Upper lobe of left lung (tissue), 6 donors: ENCODE measurements at regions not wholly inside any gene's neighbourhood (a gene's known extent, or its start where the extent isn't known, plus 50 kb on each side); places are given as distances from the start of the nearest gene placed in this dataset.

ENCODE experiments used
- ATAC-seq, 2 donors: fragments of 200-7000 bp; cut with Tn5 transposase; one replicate each; pipeline ENCODE4 v1.9.1; 2022; ENCODE audit warnings: mild to moderate bottlenecking in 2 of 2, moderate library complexity in 2 of 2; ENCODE audit not compliant: low FRiP score in 2 of 2
- DNase-seq, 2 donors: peaks; one replicate each; pipeline ENCODE4 v3.0.0-alpha.2; 2019 to 2020
- H3K27ac ChIP-seq, 4 donors: fragments of 200-600 bp; sonication (generic); one replicate each; pipeline ENCODE4 v1.5.1; 2016 to 2019
- H3K27me3 ChIP-seq, 4 donors: fragments of 200-600 bp; sonication (generic); one replicate each; pipeline ENCODE4 v1.5.1; 2017 to 2019
- H3K36me3 ChIP-seq, 4 donors: fragments of 200-600 bp; sonication (generic); one replicate each; pipeline ENCODE4 v1.5.1; 2016 to 2019
- H3K4me1 ChIP-seq, 4 donors: fragments of 200-600 bp; sonication (generic); one replicate each; pipeline ENCODE4 v1.5.1; 2018 to 2019
- H3K4me3 ChIP-seq, 4 donors: fragments of 200-600 bp; sonication (generic); one replicate each; pipeline ENCODE4 v1.5.1; 2017 to 2019; ENCODE audit warnings: mild to moderate bottlenecking in 2 of 4, moderate library complexity in 1 of 4
- H3K9me3 ChIP-seq, 4 donors: fragments of 200-600 bp; sonication (generic); one replicate each; pipeline ENCODE4 v1.5.1; 2018 to 2019
- EP300 ChIP-seq, 4 donors: sonication (generic); formaldehyde crosslinking; IDR thresholded peaks; one replicate each; pipeline ENCODE4 v1.5.1; 2017; ENCODE audit warnings: antibody characterized with exemption in 4 of 4, control low read depth in 2 of 4
- POLR2A ChIP-seq, 4 donors: fragments of 450-650 bp; IDR thresholded peaks; one replicate each; pipeline ENCODE4 v1.5.1; 2016 to 2017; ENCODE audit warnings: antibody characterized with exemption in 4 of 4, mild to moderate bottlenecking in 2 of 4
- POLR2AphosphoS5 ChIP-seq, 2 donors: sonication (generic); formaldehyde crosslinking; IDR thresholded peaks; one replicate each; pipeline ENCODE4 v1.5.1; 2017; ENCODE audit warnings: antibody characterized with exemption in 2 of 2
- WGBS, 2 donors: methylation state at CpG; one replicate each; pipeline ENCODE4 v1.1.5; 2017 to 2018; 5-methylcytosine and 5-hydroxymethylcytosine counted together
- TF ChIP-seq, protein P1 (sequence below), 6 experiments: fragments of 450-650 bp in 4 of 6; fragments of 200-600 bp in 2 of 6; sonication (generic) in 2 of 6; IDR thresholded peaks; one replicate each; pipeline ENCODE4 v1.5.1; 2016 to 2019; ENCODE audit warnings: antibody characterized with exemption in 6 of 6
- donor health status: DM: no; HTN: no; CAD: no; lungs with moderate emphysema.
- donor health status: DM: no; HTN: yes; CAD: no; lungs with severe emphysema.

DNA sequence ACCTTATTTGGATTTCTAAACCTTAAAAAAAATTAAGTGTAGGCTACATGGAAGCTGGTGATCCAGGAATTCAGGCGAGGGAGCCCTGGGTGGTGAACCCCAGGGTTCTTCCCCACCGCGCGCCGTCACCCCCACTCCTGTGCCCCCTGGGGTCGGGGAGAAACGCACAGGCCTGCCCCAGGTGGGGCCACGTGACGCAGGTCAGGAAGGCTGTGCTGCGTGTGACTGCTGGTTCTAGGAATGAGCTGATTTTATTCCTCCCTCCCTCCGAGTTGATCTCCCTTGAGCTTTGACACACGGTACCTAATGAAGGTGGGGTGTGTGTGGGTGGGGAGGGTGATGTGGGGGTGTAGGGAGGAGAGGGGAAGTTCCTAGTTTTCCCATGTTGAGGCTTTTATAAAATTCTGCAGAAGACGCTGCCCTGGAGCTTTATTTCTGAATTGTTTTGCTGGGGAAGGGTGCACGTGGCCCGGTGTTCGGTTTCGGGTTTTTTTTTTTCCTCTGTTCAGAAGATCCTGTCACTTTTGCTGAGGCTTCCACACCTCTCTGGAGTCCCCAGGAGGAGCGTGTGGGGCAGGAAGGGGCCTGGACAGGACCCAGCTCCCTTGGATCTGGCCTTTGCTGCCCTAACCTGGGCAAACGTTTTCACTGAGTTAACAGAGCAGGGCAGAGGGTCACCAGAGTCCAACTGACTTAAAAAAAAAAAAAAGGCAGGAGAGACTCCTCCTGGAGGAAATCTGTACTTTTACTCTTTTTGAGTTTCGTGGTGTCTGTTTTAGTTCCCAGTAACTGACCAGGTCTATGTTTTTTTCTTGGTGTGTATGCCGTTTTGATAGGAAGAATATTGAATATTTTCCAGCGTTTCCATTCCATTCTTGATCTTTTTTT, 55.8 kb upstream of the GSE1 start:
- Histone ChIP-seq H3K4me3 (peak overlapping the region; percentile 74 to 90 (median 86)), H3K36me3 (no peaks in the 10 kb centered on the region), H3K9me3 (no peaks in the 10 kb centered on the region), H3K27ac (peak overlapping the region; percentile 89 to 96 (median 94)), H3K27me3 (no peaks in the 10 kb centered on the region), H3K4me1 (peaks cover 56 to 70% (median 62%) of the 10 kb centered on the region in 4 donors)
- TF ChIP-seq EP300 (IDR thresholded peaks at IDR 0.05) (no peak), POLR2A (IDR thresholded peaks at IDR 0.05) (no peak), POLR2AphosphoS5 (IDR thresholded peaks at IDR 0.05) (no peak)
- TF ChIP-seq, protein P1, sequence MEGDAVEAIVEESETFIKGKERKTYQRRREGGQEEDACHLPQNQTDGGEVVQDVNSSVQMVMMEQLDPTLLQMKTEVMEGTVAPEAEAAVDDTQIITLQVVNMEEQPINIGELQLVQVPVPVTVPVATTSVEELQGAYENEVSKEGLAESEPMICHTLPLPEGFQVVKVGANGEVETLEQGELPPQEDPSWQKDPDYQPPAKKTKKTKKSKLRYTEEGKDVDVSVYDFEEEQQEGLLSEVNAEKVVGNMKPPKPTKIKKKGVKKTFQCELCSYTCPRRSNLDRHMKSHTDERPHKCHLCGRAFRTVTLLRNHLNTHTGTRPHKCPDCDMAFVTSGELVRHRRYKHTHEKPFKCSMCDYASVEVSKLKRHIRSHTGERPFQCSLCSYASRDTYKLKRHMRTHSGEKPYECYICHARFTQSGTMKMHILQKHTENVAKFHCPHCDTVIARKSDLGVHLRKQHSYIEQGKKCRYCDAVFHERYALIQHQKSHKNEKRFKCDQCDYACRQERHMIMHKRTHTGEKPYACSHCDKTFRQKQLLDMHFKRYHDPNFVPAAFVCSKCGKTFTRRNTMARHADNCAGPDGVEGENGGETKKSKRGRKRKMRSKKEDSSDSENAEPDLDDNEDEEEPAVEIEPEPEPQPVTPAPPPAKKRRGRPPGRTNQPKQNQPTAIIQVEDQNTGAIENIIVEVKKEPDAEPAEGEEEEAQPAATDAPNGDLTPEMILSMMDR (IDR thresholded peaks at IDR 0.05): no peak
- ATAC-seq (no peak), DNase-seq (peak in 1 of 2 donors; percentile 84)
- WGBS, 2 donors: 1 to 2% methylated on average over 17 to 22 of the region's 22 CpGs

DNA sequence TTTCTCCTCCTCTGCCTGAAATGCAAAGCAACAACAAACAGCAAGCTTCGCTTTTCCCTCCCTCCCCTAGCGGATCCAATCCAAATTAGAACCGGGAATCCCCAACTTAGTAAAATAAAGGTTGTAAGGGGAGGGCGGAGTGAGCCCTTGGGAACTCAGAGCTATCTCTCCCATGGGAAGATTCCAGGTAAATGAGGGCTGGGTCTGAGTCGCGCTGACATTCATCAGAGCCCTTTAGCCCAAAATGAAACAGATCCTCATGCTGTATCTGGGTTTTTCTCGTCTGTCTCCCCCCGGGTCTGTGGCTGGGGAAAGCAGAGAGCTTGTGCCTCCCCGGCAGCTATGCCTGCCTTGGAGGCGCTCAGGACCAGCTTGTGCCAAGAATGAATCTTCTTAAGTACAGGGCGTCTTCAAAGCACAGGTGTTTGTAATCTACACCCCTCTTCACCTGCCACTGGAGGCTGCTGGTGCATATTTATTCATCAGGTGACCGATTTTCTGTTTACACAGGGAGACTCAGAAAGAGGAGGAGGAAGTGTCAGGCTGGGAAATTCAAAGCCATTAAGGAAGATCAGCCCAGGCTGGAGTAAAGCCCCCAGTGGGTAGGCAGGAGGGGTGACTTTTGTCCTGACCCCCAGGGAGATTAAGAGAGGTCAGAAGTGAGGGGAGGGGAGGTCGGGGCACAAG, 55.0 kb upstream of the GSE1 start:
- peak in 1 of 2 donors; percentile 59 for ATAC-seq
- Histone ChIP-seq H3K4me3 (peak overlapping the region in 3 of 4 donors; percentile 74 to 90 (median 83)), H3K9me3 (no peaks in the 10 kb centered on the region), H3K27ac (peak overlapping the region; percentile 89 to 96 (median 94)), H3K4me1 (peaks cover 57 to 71% (median 64%) of the 10 kb centered on the region in 4 donors), H3K27me3 (no peaks in the 10 kb centered on the region), H3K36me3 (no peaks in the 10 kb centered on the region)
- peak in 1 of 2 donors; percentile 72 for DNase-seq
- TF ChIP-seq EP300 (IDR thresholded peaks at IDR 0.05): peak in 1 of 4 donors; percentile 8
- TF ChIP-seq POLR2AphosphoS5 (IDR thresholded peaks at IDR 0.05): peak; percentile 50 to 62
- TF ChIP-seq, protein P1 (IDR thresholded peaks at IDR 0.05): no peak
- peak in 3 of 4 donors; percentile 25 to 57 (median 26) for TF ChIP-seq POLR2A (IDR thresholded peaks at IDR 0.05)
- WGBS, 2 donors: 13 to 19% methylated on average over 13 of the region's 13 CpGs

DNA sequence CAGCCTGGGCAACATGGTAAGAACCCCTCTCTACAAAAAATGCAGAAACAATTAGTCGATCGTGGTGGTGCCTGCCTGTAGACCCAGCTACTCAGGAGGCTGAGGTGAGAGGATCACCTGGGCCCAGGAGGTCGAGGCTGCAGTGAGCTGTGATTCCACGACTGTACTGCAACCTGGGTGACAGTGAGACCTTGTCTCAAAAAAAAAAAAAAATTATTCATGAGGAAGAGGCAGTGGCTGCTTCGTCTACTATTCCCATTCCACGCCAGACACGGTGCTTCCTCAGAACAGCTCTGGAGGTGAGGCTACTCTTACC, 52.2 kb upstream of the GSE1 start:
- DNase-seq: no peak
- Histone ChIP-seq H3K4me3 (no peak overlapping the region), H3K36me3 (no peaks in the 10 kb centered on the region), H3K27ac (peak overlapping the region; percentile 38 to 86 (median 82)), H3K27me3 (no peaks in the 10 kb centered on the region), H3K9me3 (no peaks in the 10 kb centered on the region), H3K4me1 (peaks cover 78 to 91% (median 79%) of the 10 kb centered on the region in 4 donors)
- 71 to 73% methylated on average over 7 of the region's 7 CpGs for WGBS, 2 donors
- TF ChIP-seq EP300 (IDR thresholded peaks at IDR 0.05) (no peak), POLR2A (IDR thresholded peaks at IDR 0.05) (no peak), POLR2AphosphoS5 (IDR thresholded peaks at IDR 0.05) (no peak)
- TF ChIP-seq, protein P1 (IDR thresholded peaks at IDR 0.05): no peak
- ATAC-seq: no peak

DNA sequence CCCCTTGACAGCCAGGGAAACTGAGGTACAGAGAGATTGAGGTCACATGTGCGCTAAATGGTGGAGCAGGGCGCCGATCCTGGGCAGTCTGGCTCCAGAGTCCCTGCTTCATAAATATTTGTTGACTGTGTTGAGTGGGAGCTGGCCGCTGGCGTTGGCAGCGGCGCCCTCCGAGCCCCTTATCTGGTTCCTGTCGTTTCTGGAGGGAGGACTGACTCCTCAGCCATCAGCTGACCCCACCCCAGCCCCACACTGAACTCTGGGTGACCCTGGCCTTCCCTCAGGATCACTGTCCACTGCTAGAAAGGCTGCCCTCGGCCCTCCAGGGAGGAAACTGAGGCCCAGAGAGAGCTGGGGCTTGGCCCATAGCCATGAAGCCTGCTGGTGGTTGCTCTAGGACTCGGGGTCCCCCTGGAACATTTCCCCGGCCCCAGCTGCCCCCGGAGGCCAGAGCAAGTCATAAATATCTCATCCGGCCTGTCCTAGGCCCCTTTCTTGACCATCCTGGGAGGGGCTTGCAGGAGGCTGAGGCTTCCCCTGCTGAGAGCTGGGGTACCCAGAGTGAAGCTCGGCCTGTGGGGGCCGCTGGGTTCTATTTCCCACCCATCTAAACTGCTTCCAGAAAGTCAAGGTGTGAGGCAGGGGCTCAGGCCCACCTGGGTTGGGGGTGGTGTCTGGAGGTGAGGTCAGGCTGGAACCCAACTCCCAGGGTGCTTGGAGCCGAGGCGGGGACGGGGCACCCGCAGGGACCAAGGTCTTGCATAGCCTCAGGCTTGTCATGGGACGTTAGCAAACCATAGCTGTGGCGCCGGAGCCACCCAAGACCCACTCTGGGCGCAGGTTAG, 51.7 kb upstream of the GSE1 start:
- Histone ChIP-seq H3K27me3 (no peaks in the 10 kb centered on the region), H3K9me3 (no peaks in the 10 kb centered on the region), H3K36me3 (no peaks in the 10 kb centered on the region), H3K27ac (peak overlapping the region; percentile 38 to 86 (median 82)), H3K4me3 (no peak overlapping the region), H3K4me1 (peaks cover 84 to 96% (median 85%) of the 10 kb centered on the region in 4 donors)
- WGBS, 2 donors: 62 to 63% methylated on average over 12 to 24 of the region's 24 CpGs
- ATAC-seq (no peak), DNase-seq (no peak)
- TF ChIP-seq, protein P1 (IDR thresholded peaks at IDR 0.05): no peak
- TF ChIP-seq POLR2AphosphoS5 (IDR thresholded peaks at IDR 0.05) (no peak), POLR2A (IDR thresholded peaks at IDR 0.05) (no peak), EP300 (IDR thresholded peaks at IDR 0.05) (no peak)
